Smooth muscle cell of the brain vasculature (primary cell): ENCODE measurements at regions not wholly inside any gene's neighbourhood (a gene's known extent, or its start where the extent isn't known, plus 50 kb on each side); places are given as distances from the start of the nearest gene placed in this dataset.

ENCODE experiments used
- DNase-seq: peaks from one replicate; pipeline ENCODE4 v3.0.0-alpha.2; 2012; ENCODE audit warnings: low read depth, low spot score

- DNase-seq: no peak
These were observed 194.8 kb upstream of the RGMA start for GRCh38 chr15:93283854-93284253.

GRCh38 chr15:93282808-93283207 lies 193.8 kb upstream of the RGMA start:
- no peak for DNase-seq

- DNase-seq: no peak
These were observed 189.8 kb upstream of the RGMA start for GRCh38 chr15:93278783-93279182.

- DNase-seq: no peak
These were observed 189.0 kb upstream of the RGMA start for GRCh38 chr15:93278006-93278405.

GRCh38 chr15:93274257-93274656 lies 185.2 kb upstream of the RGMA start:
- DNase-seq: no peak

- DNase-seq: no peak
These were observed 182.9 kb upstream of the RGMA start for GRCh38 chr15:93271871-93272270.

GRCh38 chr15:93270937-93271467 lies 182.0 kb upstream of the RGMA start:
- DNase-seq: no peak

GRCh38 chr15:93268066-93268465 lies 179.1 kb upstream of the RGMA start:
- no peak for DNase-seq

- DNase-seq: no peak
These were observed 177.3 kb upstream of the RGMA start for GRCh38 chr15:93266291-93266690.

- DNase-seq: no peak
These were observed 176.1 kb upstream of the RGMA start for GRCh38 chr15:93265111-93265556.

- no peak for DNase-seq
These were observed 172.8 kb upstream of the RGMA start for GRCh38 chr15:93261845-93262244.

GRCh38 chr15:93257920-93258319 lies 168.9 kb upstream of the RGMA start:
- DNase-seq: no peak

GRCh38 chr15:93253681-93254080 lies 164.7 kb upstream of the RGMA start:
- no peak for DNase-seq

GRCh38 chr15:93252780-93253179 lies 163.8 kb upstream of the RGMA start:
- no peak for DNase-seq

GRCh38 chr15:93250950-93251349 lies 161.9 kb upstream of the RGMA start:
- no peak for DNase-seq

GRCh38 chr15:93250209-93250608 lies 161.2 kb upstream of the RGMA start:
- DNase-seq: no peak

- DNase-seq: no peak
These were observed 160.6 kb upstream of the RGMA start for GRCh38 chr15:93249623-93250022.

- no peak for DNase-seq
These were observed 158.6 kb upstream of the RGMA start for GRCh38 chr15:93247466-93248121.

- DNase-seq: no peak
These were observed 157.5 kb upstream of the RGMA start for GRCh38 chr15:93246266-93247242.

GRCh38 chr15:93245661-93246042 lies 156.6 kb upstream of the RGMA start:
- DNase-seq: no peak

- DNase-seq: no peak
These were observed 156.0 kb upstream of the RGMA start for GRCh38 chr15:93244696-93245660.
